ENCODE measurements at regions not wholly inside any gene's neighbourhood (a gene's known extent, or its start where the extent isn't known, plus 50 kb on each side); places are given as distances from the start of the nearest gene placed in this dataset.

- no peaks in the 10 kb centered on the region for H3K36me3 Mint-ChIP-seq (ENCODE audit: low read depth, unreplicated experiment)
- Histone ChIP-seq H3K79me2 (ENCODE audit: insufficient read depth, low read length) (peaks cover 2% of the 10 kb centered on the region), H3K4me2 (ENCODE audit: low read length) (no peak overlapping the region), H3K36me3 (ENCODE audit: insufficient read depth, low read length) (no peaks in the 10 kb centered on the region), H3K27ac (ENCODE audit: low read depth, low read length) (no peak overlapping the region), H3K27me3 (ENCODE audit: insufficient read depth, low read length) (no peaks in the 10 kb centered on the region), H3K4me1 (ENCODE audit: insufficient read depth, low read length) (peaks cover 4% of the 10 kb centered on the region), H3K4me3 (ENCODE audit: insufficient read depth, low read depth, low read length) (no peak overlapping the region), H4K20me1 (ENCODE audit: insufficient read depth, low read length) (no peaks in the 10 kb centered on the region), H3K9ac (ENCODE audit: low read length) (no peak overlapping the region), H2AFZ (ENCODE audit: low read depth, low read length) (no peak overlapping the region), H3K9me3 (ENCODE audit: insufficient read depth, low read depth, low read length) (no peaks in the 10 kb centered on the region)
- DNase-seq (ENCODE audit: low read depth) (no peak), FAIRE-seq (no peak)
- H3K9me3 Mint-ChIP-seq (ENCODE audit: unreplicated experiment) = no peaks in the 10 kb centered on the region
- H3K27me3 Mint-ChIP-seq (ENCODE audit: low read depth, unreplicated experiment) = no peaks in the 10 kb centered on the region
- H3K4me3 Mint-ChIP-seq (ENCODE audit: unreplicated experiment) = no peak overlapping the region
- TF ChIP-seq, protein P1, sequence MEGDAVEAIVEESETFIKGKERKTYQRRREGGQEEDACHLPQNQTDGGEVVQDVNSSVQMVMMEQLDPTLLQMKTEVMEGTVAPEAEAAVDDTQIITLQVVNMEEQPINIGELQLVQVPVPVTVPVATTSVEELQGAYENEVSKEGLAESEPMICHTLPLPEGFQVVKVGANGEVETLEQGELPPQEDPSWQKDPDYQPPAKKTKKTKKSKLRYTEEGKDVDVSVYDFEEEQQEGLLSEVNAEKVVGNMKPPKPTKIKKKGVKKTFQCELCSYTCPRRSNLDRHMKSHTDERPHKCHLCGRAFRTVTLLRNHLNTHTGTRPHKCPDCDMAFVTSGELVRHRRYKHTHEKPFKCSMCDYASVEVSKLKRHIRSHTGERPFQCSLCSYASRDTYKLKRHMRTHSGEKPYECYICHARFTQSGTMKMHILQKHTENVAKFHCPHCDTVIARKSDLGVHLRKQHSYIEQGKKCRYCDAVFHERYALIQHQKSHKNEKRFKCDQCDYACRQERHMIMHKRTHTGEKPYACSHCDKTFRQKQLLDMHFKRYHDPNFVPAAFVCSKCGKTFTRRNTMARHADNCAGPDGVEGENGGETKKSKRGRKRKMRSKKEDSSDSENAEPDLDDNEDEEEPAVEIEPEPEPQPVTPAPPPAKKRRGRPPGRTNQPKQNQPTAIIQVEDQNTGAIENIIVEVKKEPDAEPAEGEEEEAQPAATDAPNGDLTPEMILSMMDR (IDR thresholded peaks at IDR 0.05; ENCODE audit: insufficient read depth, low read depth, low read length) = no peak
- no peak for TF ChIP-seq EZH2 (IDR thresholded peaks at IDR 0.05; ENCODE audit: insufficient read depth, low read length)
- H3K27ac Mint-ChIP-seq (ENCODE audit: unreplicated experiment) = peak overlapping the region; percentile 31
- H3K4me1 Mint-ChIP-seq (ENCODE audit: low read depth, unreplicated experiment) = peaks cover 33% of the 10 kb centered on the region
Observed at GRCh38 chr13:107845911-107846310, 369.4 kb downstream of the LIG4 start.

DNA sequence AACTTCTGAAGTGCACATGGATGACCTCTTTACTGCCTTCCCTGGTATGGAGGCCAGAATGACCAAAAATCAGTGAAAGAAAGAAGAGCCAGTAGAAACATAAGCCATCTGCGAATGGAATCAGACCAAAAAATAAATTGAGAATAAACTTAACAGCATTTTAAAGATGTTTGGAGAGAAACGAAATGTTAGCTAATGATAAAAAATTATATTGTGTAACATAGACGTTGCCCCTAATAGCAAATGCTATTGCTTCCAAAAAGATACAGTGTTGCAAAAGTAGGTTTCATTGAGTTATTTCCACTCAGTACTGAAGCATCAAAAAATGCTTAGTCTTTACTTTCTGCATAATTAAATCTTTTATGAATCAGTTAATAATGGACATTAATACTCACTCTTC lies 371.7 kb downstream of the LIG4 start:
- Mint-ChIP-seq H3K27ac (ENCODE audit: unreplicated experiment) (peak overlapping the region; percentile 95), H3K27me3 (ENCODE audit: low read depth, unreplicated experiment) (no peaks in the 10 kb centered on the region), H3K4me1 (ENCODE audit: low read depth, unreplicated experiment) (peaks cover 33% of the 10 kb centered on the region), H3K36me3 (ENCODE audit: low read depth, unreplicated experiment) (no peaks in the 10 kb centered on the region), H3K9me3 (ENCODE audit: unreplicated experiment) (no peaks in the 10 kb centered on the region), H3K4me3 (ENCODE audit: unreplicated experiment) (no peak overlapping the region)
- FAIRE-seq (no peak), DNase-seq (ENCODE audit: low read depth) (no peak)
- Histone ChIP-seq H3K9me3 (ENCODE audit: insufficient read depth, low read depth, low read length) (no peaks in the 10 kb centered on the region), H3K27me3 (ENCODE audit: insufficient read depth, low read length) (no peaks in the 10 kb centered on the region), H3K4me1 (ENCODE audit: insufficient read depth, low read length) (peaks cover 4% of the 10 kb centered on the region), H3K36me3 (ENCODE audit: insufficient read depth, low read length) (no peaks in the 10 kb centered on the region), H3K9ac (ENCODE audit: low read length) (no peak overlapping the region), H2AFZ (ENCODE audit: low read depth, low read length) (no peak overlapping the region), H4K20me1 (ENCODE audit: insufficient read depth, low read length) (no peaks in the 10 kb centered on the region), H3K4me2 (ENCODE audit: low read length) (no peak overlapping the region), H3K4me3 (ENCODE audit: insufficient read depth, low read depth, low read length) (no peak overlapping the region), H3K79me2 (ENCODE audit: insufficient read depth, low read length) (peaks cover 2% of the 10 kb centered on the region), H3K27ac (ENCODE audit: low read depth, low read length) (no peak overlapping the region)
- TF ChIP-seq, protein P1 (IDR thresholded peaks at IDR 0.05; ENCODE audit: insufficient read depth, low read depth, low read length) = no peak
- TF ChIP-seq EZH2 (IDR thresholded peaks at IDR 0.05; ENCODE audit: insufficient read depth, low read length) = no peak

DNA sequence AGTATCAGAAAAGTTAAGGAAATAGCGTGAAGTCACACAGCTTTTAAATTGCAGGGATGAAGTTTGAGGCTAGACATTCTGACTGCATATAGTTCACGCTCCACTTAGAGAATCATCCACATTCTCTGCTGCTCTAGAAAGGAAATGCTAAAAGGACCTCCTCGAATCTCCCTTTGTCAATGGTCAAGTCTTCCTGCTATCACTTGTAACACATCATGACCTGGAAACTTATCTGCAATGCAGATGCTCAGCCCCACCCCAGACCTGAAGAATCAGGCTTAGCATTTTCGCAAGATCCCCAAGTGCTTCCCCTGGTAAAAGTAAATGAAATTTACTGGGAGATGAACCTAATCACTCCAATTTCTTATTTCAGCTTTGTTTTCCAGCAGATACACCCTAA lies 372.1 kb downstream of the LIG4 start:
- Mint-ChIP-seq H3K27me3 (ENCODE audit: low read depth, unreplicated experiment) (no peaks in the 10 kb centered on the region), H3K9me3 (ENCODE audit: unreplicated experiment) (no peaks in the 10 kb centered on the region), H3K4me3 (ENCODE audit: unreplicated experiment) (no peak overlapping the region), H3K36me3 (ENCODE audit: low read depth, unreplicated experiment) (no peaks in the 10 kb centered on the region), H3K4me1 (ENCODE audit: low read depth, unreplicated experiment) (peaks cover 33% of the 10 kb centered on the region), H3K27ac (ENCODE audit: unreplicated experiment) (peak overlapping the region; percentile 95)
- H3K9ac ChIP-seq (ENCODE audit: low read length) = no peak overlapping the region
- FAIRE-seq = no peak
- no peaks in the 10 kb centered on the region for H3K9me3 ChIP-seq (ENCODE audit: insufficient read depth, low read depth, low read length)
- H3K4me3 ChIP-seq (ENCODE audit: insufficient read depth, low read depth, low read length) = no peak overlapping the region
- no peaks in the 10 kb centered on the region for H4K20me1 ChIP-seq (ENCODE audit: insufficient read depth, low read length)
- H3K4me2 ChIP-seq (ENCODE audit: low read length) = no peak overlapping the region
- no peak for DNase-seq (ENCODE audit: low read depth)
- H3K36me3 ChIP-seq (ENCODE audit: insufficient read depth, low read length) = no peaks in the 10 kb centered on the region
- H3K27ac ChIP-seq (ENCODE audit: low read depth, low read length) = no peak overlapping the region
- no peaks in the 10 kb centered on the region for H3K27me3 ChIP-seq (ENCODE audit: insufficient read depth, low read length)
- H3K79me2 ChIP-seq (ENCODE audit: insufficient read depth, low read length) = peaks cover 2% of the 10 kb centered on the region
- TF ChIP-seq, protein P1 (IDR thresholded peaks at IDR 0.05; ENCODE audit: insufficient read depth, low read depth, low read length) = no peak
- no peak for TF ChIP-seq EZH2 (IDR thresholded peaks at IDR 0.05; ENCODE audit: insufficient read depth, low read length)
- no peak overlapping the region for H2AFZ ChIP-seq (ENCODE audit: low read depth, low read length)
- H3K4me1 ChIP-seq (ENCODE audit: insufficient read depth, low read length) = peaks cover 4% of the 10 kb centered on the region

Measured in astrocyte (in vitro differentiated cells and primary cell).